K562 (cell line): ENCODE measurements at regions not wholly inside any gene's neighbourhood (a gene's known extent, or its start where the extent isn't known, plus 50 kb on each side); places are given as distances from the start of the nearest gene placed in this dataset.

Experiments
- ATAC-seq: fragments of 200-7000 bp; cut with Tn5 transposase; 3 replicates; pipeline ENCODE4 v1.9.1; 2020; ENCODE audit warnings: moderate library complexity
- BruUV-seq: library from RNA; stranded (reverse); fragments of 400-500 nt; replicated peaks from 2 replicates; lab custom pipeline; 2021; lab: Mats Ljungman, UMichigan
- CTCF ChIA-PET: fragments of 300-600 bp; formaldehyde crosslinking; extraction: SDS; loops from one replicate; lab custom pipeline; 2021; ENCODE audit warnings: low intra/inter-chr PET ratio; lab: Yijun Ruan, JAX
- POLR2A ChIA-PET: fragments of 300-600, 350-650 bp; sonication (Branson Sonifier 250); formaldehyde crosslinking; extraction: SDS; loops from one replicate; lab custom pipeline; 2021; ENCODE audit warnings: antibody characterized with exemption, inconsistent platforms; lab: Yijun Ruan, JAX
- DNase-seq, 4 experiments: peaks; one replicate each; pipeline versions ENCODE4 v3.0.0 to v3.0.0-alpha.2; 2011 to 2018; ENCODE audit warnings: low spot score in 3 of 4, mixed read lengths in 3 of 4; ENCODE audit errors: extremely low read depth in 1 of 4
- FAIRE-seq: peaks from 2 replicates; lab custom pipeline; 2011; peaks lifted over from hg19 to GRCh38; lab: Jason Lieb, UNC
- H2AFZ ChIP-seq: 2 replicates; pipeline ENCODE4 v1.6.0; 2011; ENCODE audit warnings: low read depth, low read length, control low read depth, inconsistent platforms
- H3K27ac ChIP-seq: fragments of 200-600 bp; 3 replicates; pipeline ENCODE4 v1.8.0; 2011; ENCODE audit warnings: low read depth, mild to moderate bottlenecking, control low read depth, inconsistent platforms, low read length, moderate library complexity, mixed read lengths; ENCODE audit errors: extremely low read depth
- H3K27me3 ChIP-seq, 2 experiments: fragments of 300-600 bp in 1 of 2; 2 replicates in 1 of 2; 3 replicates in 1 of 2; pipeline versions ENCODE4 v1.6.0 to v1.8.0; 2011; ENCODE audit warnings: inconsistent platforms in 2 of 2, low read length in 2 of 2, mild to moderate bottlenecking in 1 of 2, mixed read lengths in 1 of 2, moderate library complexity in 1 of 2; ENCODE audit not compliant: control insufficient read depth in 2 of 2, insufficient read depth in 2 of 2
- H3K36me3 ChIP-seq: fragments of 300-600 bp; 3 replicates; pipeline ENCODE4 v1.8.0; 2011; ENCODE audit warnings: mild to moderate bottlenecking, low read length, inconsistent platforms; ENCODE audit not compliant: control insufficient read depth, insufficient read depth
- H3K4me1 ChIP-seq, 2 experiments: fragments of 200-600 bp in 1 of 2; replicated peaks in 1 of 2; 2 replicates in 1 of 2; 3 replicates in 1 of 2; pipeline versions ENCODE4 v1.5.1 to v1.8.0; 2011; ENCODE audit warnings: inconsistent platforms in 2 of 2, low read length in 2 of 2, mild to moderate bottlenecking in 1 of 2, mixed read lengths in 1 of 2, moderate library complexity in 1 of 2; ENCODE audit not compliant: control insufficient read depth in 2 of 2, insufficient read depth in 2 of 2
- H3K4me2 ChIP-seq: 2 replicates; pipeline ENCODE4 v1.6.1; 2011; ENCODE audit warnings: low read length, control low read depth, inconsistent platforms, mixed read lengths; ENCODE audit not compliant: insufficient read depth
- H3K4me3 ChIP-seq: fragments of 200-600 bp; sonication (generic), shearing (Covaris generic); 2 replicates; pipeline ENCODE4 v1.5.1; 2016; ENCODE audit warnings: control low read depth, inconsistent platforms
- H3K79me2 ChIP-seq: fragments of 200-600 bp; 3 replicates; pipeline ENCODE4 v1.8.0; 2011; ENCODE audit warnings: low read length, inconsistent platforms; ENCODE audit not compliant: control insufficient read depth, insufficient read depth
- H3K9ac ChIP-seq, 2 experiments: 2 replicates each; pipeline versions ENCODE4 v1.6.0 to v1.6.1; 2011; ENCODE audit warnings: low read depth in 2 of 2, low read length in 2 of 2, control low read depth in 1 of 2, inconsistent platforms in 1 of 2, mild to moderate bottlenecking in 1 of 2, mixed read lengths in 1 of 2; ENCODE audit not compliant: insufficient read depth in 1 of 2
- H3K9me1 ChIP-seq: one replicate; pipeline ENCODE4 v1.6.0; 2011; ENCODE audit warnings: inconsistent platforms, mild to moderate bottlenecking, low read length, moderate library complexity; ENCODE audit not compliant: control insufficient read depth, insufficient read depth
- H3K9me3 ChIP-seq: replicated peaks from 2 replicates; pipeline ENCODE4 v1.5.1; 2011; ENCODE audit warnings: low read depth, low read length, inconsistent platforms; ENCODE audit not compliant: control insufficient read depth, insufficient read depth
- H4K20me1 ChIP-seq: replicated peaks from 2 replicates; pipeline ENCODE4 v1.6.1; 2011; ENCODE audit warnings: low read length, inconsistent platforms, mixed read lengths; ENCODE audit not compliant: control insufficient read depth, insufficient read depth
- GABPA ChIP-seq: fragments of 200-800 bp; sonication (Bioruptor generic); conservative IDR thresholded peaks from 2 replicates; pipeline ENCODE4 v1.6.1; 2016; ENCODE audit warnings: low read depth, missing genetic modification characterization, missing compliant biosample characterization
- HDAC8 ChIP-seq: fragments of 450-650 bp; IDR thresholded peaks from 2 replicates; pipeline ENCODE4 v1.6.1; 2016; ENCODE audit warnings: mild to moderate bottlenecking, missing genetic modification characterization, moderate library complexity, missing compliant biosample characterization
- HEY1 ChIP-seq: fragments of 250-450 bp; sonication (Bioruptor Pico); IDR thresholded peaks from 2 replicates; pipeline ENCODE4 v1.5.0; 2020; ENCODE audit warnings: mild to moderate bottlenecking, moderate library complexity, borderline replicate concordance
- IRF2 ChIP-seq: sonication (generic); formaldehyde crosslinking; IDR thresholded peaks from 2 replicates; pipeline ENCODE4 v1.8.1; 2022; ENCODE audit warnings: mild to moderate bottlenecking, missing genetic modification reagents
- KLF6 ChIP-seq: fragments of 250-450 bp; sonication (Bioruptor Pico); IDR thresholded peaks from 2 replicates; pipeline ENCODE4 v1.4.0; 2020; ENCODE audit warnings: mild to moderate bottlenecking, moderate library complexity, borderline replicate concordance
- NRF1 ChIP-seq, 2 experiments: fragments of 450-650 bp; IDR thresholded peaks in 1 of 2; conservative IDR thresholded peaks in 1 of 2; 2 replicates each; pipeline ENCODE4 v1.6.1; 2014; ENCODE audit warnings: mild to moderate bottlenecking in 2 of 2
- POLR2G ChIP-seq: fragments of 200-400 bp; formaldehyde crosslinking; IDR thresholded peaks from 2 replicates; pipeline ENCODE4 v1.6.1; 2017; ENCODE audit warnings: low read depth, mild to moderate bottlenecking, antibody characterized with exemption, low read length, moderate library complexity
- RBFOX2 ChIP-seq: fragments of 200-400 bp; formaldehyde crosslinking; IDR thresholded peaks from 2 replicates; pipeline ENCODE4 v1.6.1; 2017; ENCODE audit warnings: low read depth, mild to moderate bottlenecking, low read length, moderate library complexity
- SAFB ChIP-seq: fragments of 200-400 bp; formaldehyde crosslinking; IDR thresholded peaks from 2 replicates; pipeline ENCODE4 v1.6.1; 2017; ENCODE audit warnings: low read depth, low read length, borderline replicate concordance
- SLC30A9 ChIP-seq: fragments of 250-450 bp; sonication (Bioruptor Pico); IDR thresholded peaks from 2 replicates; pipeline ENCODE4 v1.8.0; 2022; ENCODE audit warnings: mild to moderate bottlenecking, moderate library complexity
- SREBF2 ChIP-seq: sonication (generic); formaldehyde crosslinking; IDR thresholded peaks from 2 replicates; pipeline ENCODE4 v1.4.0; 2020; ENCODE audit warnings: mild to moderate bottlenecking, missing genetic modification reagents
- ZNF24 ChIP-seq: fragments of 450-650 bp; IDR thresholded peaks from 2 replicates; pipeline ENCODE4 v1.6.1; 2016
- ZNF445 ChIP-seq: fragments of 250-450 bp; sonication (Bioruptor Pico); IDR thresholded peaks from 2 replicates; pipeline ENCODE4 v1.4.0; 2020; ENCODE audit warnings: low read depth, mild to moderate bottlenecking, moderate library complexity
- ZNF589 ChIP-seq: fragments of 200-800 bp; sonication (Bioruptor generic); IDR thresholded peaks from 2 replicates; pipeline ENCODE4 v1.6.1; 2016; ENCODE audit warnings: low read depth, missing genetic modification characterization, missing compliant biosample characterization
- ZNF707 ChIP-seq: fragments of 250-450 bp; sonication (Bioruptor Pico); conservative IDR thresholded peaks from 2 replicates; pipeline ENCODE4 v1.8.0; 2022; ENCODE audit warnings: inconsistent platforms, mild to moderate bottlenecking, moderate library complexity
- ZNF830 ChIP-seq: fragments of 250-450 bp; sonication (Bioruptor Pico); IDR thresholded peaks from 2 replicates; pipeline ENCODE4 v1.5.0; 2021; ENCODE audit warnings: mild to moderate bottlenecking
- WGBS: fragments of 100-300 bp; shearing (Covaris generic); methylation state at CpG from one replicate; pipeline ENCODE4 v1.1.6; 2016; ENCODE audit warnings: low coverage, mixed read lengths; ENCODE audit not compliant: insufficient coverage; ENCODE audit errors: missing lambda C conversion rate; 5-methylcytosine and 5-hydroxymethylcytosine counted together
- in situ Hi-C: fragments of 300-500 bp; cut with MboI; formaldehyde crosslinking; loops from 4 replicates; pipeline ENCODE4 v1.15.0; 2018; ENCODE audit warnings: inconsistent platforms, mixed read lengths
- intact Hi-C: fragments of 100-400 bp; cut with micrococcal nuclease; formaldehyde crosslinking; loops from 2 replicates; pipeline ENCODE4 v1.14.2; 2022
- TF ChIP-seq, protein P1 (sequence below): fragments of 450-650 bp; IDR thresholded peaks from 2 replicates; pipeline ENCODE4 v1.6.1; 2016; ENCODE audit warnings: antibody characterized with exemption
- TF ChIP-seq, protein P2 (sequence below): sonication (generic); formaldehyde crosslinking; IDR thresholded peaks from 2 replicates; pipeline ENCODE4 v1.8.1; 2023; ENCODE audit warnings: mild to moderate bottlenecking, missing genetic modification reagents
- TF ChIP-seq, protein P3 (sequence below): fragments of 450-650 bp; IDR thresholded peaks from 2 replicates; pipeline ENCODE4 v1.6.1; 2016; ENCODE audit warnings: low read depth, mild to moderate bottlenecking, moderate library complexity
- TF ChIP-seq, protein P4 (sequence below): fragments of 250-450 bp; sonication (Bioruptor Pico); IDR thresholded peaks from 2 replicates; pipeline ENCODE4 v1.6.1; 2021; ENCODE audit warnings: mild to moderate bottlenecking

DNA sequence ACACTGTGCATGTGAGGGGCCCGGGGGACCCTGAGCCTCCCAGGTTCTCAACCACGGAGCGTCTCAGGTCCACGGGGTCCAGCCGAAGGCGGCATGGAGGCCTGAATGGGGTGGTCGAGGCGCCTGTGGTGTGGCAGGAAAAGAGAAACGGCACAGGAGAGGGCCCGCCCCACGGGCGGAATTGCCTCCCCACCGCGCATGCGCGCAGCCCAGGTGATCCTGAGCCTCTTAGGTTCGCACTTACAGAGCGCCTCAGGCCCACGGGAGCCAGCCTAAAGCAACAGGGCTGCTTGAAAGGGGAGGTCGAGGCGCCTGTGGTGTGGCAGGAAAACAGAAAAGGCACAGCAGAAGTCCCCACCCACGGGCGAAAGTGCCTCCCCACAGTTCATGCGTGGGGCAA lies 311.0 kb downstream of the ALG10 start:
- 15% methylated on average over 22 of the region's 24 CpGs for WGBS
- TF ChIP-seq RBFOX2 (peak; percentile 37), GABPA (tag) (no peak), NRF1 (conservative IDR thresholded peaks at IDR 0.05 in 1 of 2, IDR thresholded peaks at IDR 0.05 in 1 of 2) (peak; percentile 90 to 92), SLC30A9 (CRISPR knock-in tag) (no peak), SAFB (peak; percentile 78; the same call in 1 of the 2 replicates), POLR2G (peak; percentile 21; the same call in 1 of the 2 replicates), ZNF589 (no peak), HDAC8 (tag) (no peak), ZNF830 (CRISPR knock-in tag) (no peak), KLF6 (CRISPR knock-in tag) (no peak), HEY1 (CRISPR knock-in tag) (no peak), SREBF2 (no peak), ZNF707 (CRISPR knock-in tag) (no peak), ZNF24 (no peak), ZNF445 (no peak), IRF2 (CRISPR knock-in tag) (no peak)
- TF ChIP-seq, protein P1, sequence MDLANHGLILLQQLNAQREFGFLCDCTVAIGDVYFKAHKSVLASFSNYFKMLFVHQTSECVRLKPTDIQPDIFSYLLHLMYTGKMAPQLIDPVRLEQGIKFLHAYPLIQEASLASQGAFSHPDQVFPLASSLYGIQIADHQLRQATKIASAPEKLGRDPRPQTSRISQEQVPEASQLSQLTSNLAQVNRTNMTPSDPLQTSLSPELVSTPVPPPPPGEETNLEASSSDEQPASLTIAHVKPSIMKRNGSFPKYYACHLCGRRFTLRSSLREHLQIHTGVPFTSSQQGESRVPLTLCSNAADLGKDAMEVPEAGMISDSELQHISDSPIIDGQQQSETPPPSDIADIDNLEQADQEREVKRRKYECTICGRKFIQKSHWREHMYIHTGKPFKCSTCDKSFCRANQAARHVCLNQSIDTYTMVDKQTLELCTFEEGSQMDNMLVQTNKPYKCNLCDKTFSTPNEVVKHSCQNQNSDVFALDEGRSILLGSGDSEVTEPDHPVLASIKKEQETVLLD = peak; percentile 81
- TF ChIP-seq, protein P2, sequence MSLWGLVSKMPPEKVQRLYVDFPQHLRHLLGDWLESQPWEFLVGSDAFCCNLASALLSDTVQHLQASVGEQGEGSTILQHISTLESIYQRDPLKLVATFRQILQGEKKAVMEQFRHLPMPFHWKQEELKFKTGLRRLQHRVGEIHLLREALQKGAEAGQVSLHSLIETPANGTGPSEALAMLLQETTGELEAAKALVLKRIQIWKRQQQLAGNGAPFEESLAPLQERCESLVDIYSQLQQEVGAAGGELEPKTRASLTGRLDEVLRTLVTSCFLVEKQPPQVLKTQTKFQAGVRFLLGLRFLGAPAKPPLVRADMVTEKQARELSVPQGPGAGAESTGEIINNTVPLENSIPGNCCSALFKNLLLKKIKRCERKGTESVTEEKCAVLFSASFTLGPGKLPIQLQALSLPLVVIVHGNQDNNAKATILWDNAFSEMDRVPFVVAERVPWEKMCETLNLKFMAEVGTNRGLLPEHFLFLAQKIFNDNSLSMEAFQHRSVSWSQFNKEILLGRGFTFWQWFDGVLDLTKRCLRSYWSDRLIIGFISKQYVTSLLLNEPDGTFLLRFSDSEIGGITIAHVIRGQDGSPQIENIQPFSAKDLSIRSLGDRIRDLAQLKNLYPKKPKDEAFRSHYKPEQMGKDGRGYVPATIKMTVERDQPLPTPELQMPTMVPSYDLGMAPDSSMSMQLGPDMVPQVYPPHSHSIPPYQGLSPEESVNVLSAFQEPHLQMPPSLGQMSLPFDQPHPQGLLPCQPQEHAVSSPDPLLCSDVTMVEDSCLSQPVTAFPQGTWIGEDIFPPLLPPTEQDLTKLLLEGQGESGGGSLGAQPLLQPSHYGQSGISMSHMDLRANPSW (CRISPR knock-in tag) = no peak
- TF ChIP-seq, protein P3, sequence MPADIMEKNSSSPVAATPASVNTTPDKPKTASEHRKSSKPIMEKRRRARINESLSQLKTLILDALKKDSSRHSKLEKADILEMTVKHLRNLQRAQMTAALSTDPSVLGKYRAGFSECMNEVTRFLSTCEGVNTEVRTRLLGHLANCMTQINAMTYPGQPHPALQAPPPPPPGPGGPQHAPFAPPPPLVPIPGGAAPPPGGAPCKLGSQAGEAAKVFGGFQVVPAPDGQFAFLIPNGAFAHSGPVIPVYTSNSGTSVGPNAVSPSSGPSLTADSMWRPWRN = no peak
- TF ChIP-seq, protein P4, sequence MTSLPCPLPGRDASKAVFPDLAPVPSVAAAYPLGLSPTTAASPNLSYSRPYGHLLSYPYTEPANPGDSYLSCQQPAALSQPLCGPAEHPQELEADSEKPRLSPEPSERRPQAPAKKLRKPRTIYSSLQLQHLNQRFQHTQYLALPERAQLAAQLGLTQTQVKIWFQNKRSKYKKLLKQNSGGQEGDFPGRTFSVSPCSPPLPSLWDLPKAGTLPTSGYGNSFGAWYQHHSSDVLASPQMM (CRISPR knock-in tag) = no peak
- TF ChIP-seq, all 486 proteins: peak for 5
- Histone ChIP-seq H3K4me2 (peak overlapping the region; percentile 9; the same call in 1 of the 2 replicates), H3K9me1 (no peaks in the 10 kb centered on the region), H3K79me2 (no peaks in the 10 kb centered on the region), H4K20me1 (no peaks in the 10 kb centered on the region), H3K27ac (no peak overlapping the region), H3K9ac (peak overlapping the region in 1 of 2 experiments; percentile 41; a peak in 2 of 4 replicates), H3K27me3 (peaks cover 0 to 34% of the 10 kb centered on the region in 2 experiments; a peak in 3 of 5 replicates), H3K4me1 (peaks cover 10 to 67% of the 10 kb centered on the region in 2 experiments; a peak in 4 of 5 replicates), H2AFZ (peak overlapping the region; percentile 83), H3K4me3 (no peak overlapping the region), H3K36me3 (no peaks in the 10 kb centered on the region), H3K9me3 (no peaks in the 10 kb centered on the region)
- ChIA-PET CTCF (no interaction called here), POLR2A (no interaction called here)
- intact Hi-C loops (no loop called here), in situ Hi-C loops (no loop called here)
- BruUV-seq = no TSS peak
- no peak for FAIRE-seq
- peak; percentile 62 to 77 (median 70) for DNase-seq
- ATAC-seq = peak; percentile 54
